Activated CD8-positive, alpha-beta T cell treated with anti-CD3 and anti-CD28 coated beads for 36 hours (primary cell): ENCODE measurements at regions not wholly inside any gene's neighbourhood (a gene's known extent, or its start where the extent isn't known, plus 50 kb on each side); places are given as distances from the start of the nearest gene placed in this dataset.
"Not testable (repeated sequence)": the region's sequence is repeated elsewhere in the genome, so short reads cannot be mapped to it uniquely, and the experiment has no call there.

Source experiments
- ATAC-seq: fragments of 200-7000 bp; cut with Tn5 transposase; one replicate; pipeline ENCODE4 v1.10.0; 2021; ENCODE audit warnings: mild to moderate bottlenecking, moderate library complexity
- CTCF ChIA-PET: fragments of 350-600 bp; sonication (Branson Sonifier 250); formaldehyde crosslinking; loops from one replicate; lab custom pipeline; 2021; ENCODE audit warnings: antibody characterized with exemption; lab: Charles Lee
- POLR2A ChIA-PET: fragments of 350-600 bp; sonication (Branson Sonifier 250); formaldehyde crosslinking; loops from one replicate; lab custom pipeline; 2021; ENCODE audit warnings: antibody characterized with exemption; lab: Charles Lee
- DNase-seq: peaks from one replicate; pipeline ENCODE4 v3.0.0-alpha.2; 2020
- H3K27ac Mint-ChIP-seq: one replicate; pipeline ENCODE4 v1.8.0; 2021; ENCODE audit warnings: mild to moderate bottlenecking, mixed read lengths
- H3K27me3 Mint-ChIP-seq: one replicate; pipeline ENCODE4 v1.8.0; 2021; ENCODE audit warnings: mixed read lengths
- H3K36me3 Mint-ChIP-seq: one replicate; pipeline ENCODE4 v1.8.0; 2021; ENCODE audit warnings: low read depth, mixed read lengths
- H3K4me1 Mint-ChIP-seq: one replicate; pipeline ENCODE4 v1.8.0; 2021; ENCODE audit warnings: low read depth, mixed read lengths
- H3K4me3 Mint-ChIP-seq: one replicate; pipeline ENCODE4 v1.8.0; 2021; ENCODE audit warnings: mild to moderate bottlenecking, moderate library complexity, mixed read lengths
- H3K9me3 Mint-ChIP-seq: one replicate; pipeline ENCODE4 v1.8.0; 2021; ENCODE audit warnings: mixed read lengths
- CTCF ChIP-seq: fragments of 200-600 bp; IDR thresholded peaks from one replicate; pipeline ENCODE4 v1.8.0; 2022; ENCODE audit warnings: antibody characterized with exemption, mild to moderate bottlenecking
- intact Hi-C: fragments of 100-400 bp; cut with micrococcal nuclease; formaldehyde crosslinking; loops from one replicate; pipeline ENCODE4 v1.10.0; 2022

- DNase-seq (no peak), ATAC-seq (no peak)
- Mint-ChIP-seq H3K27me3 (no peaks in the 10 kb centered on the region), H3K27ac (no peak overlapping the region), H3K4me3 (no peak overlapping the region), H3K4me1 (no peaks in the 10 kb centered on the region), H3K36me3 (no peaks in the 10 kb centered on the region), H3K9me3 (peaks cover 3% of the 10 kb centered on the region)
- intact Hi-C loops, result no loop called here
- ChIA-PET POLR2A (no interaction called here), CTCF (no interaction called here)
- no peak for TF ChIP-seq CTCF
These were observed 837.4 kb downstream of the TRIML1 start for GRCh38 chr4:188976644-188977115.

- H3K4me3 Mint-ChIP-seq, H3K9me3 Mint-ChIP-seq, DNase-seq, H3K27ac Mint-ChIP-seq, H3K27me3 Mint-ChIP-seq, CTCF ChIA-PET, POLR2A ChIA-PET, intact Hi-C loops, H3K4me1 Mint-ChIP-seq, ATAC-seq, H3K36me3 Mint-ChIP-seq: not testable (repeated sequence)
These were observed 838.0 kb downstream of the TRIML1 start for GRCh38 chr4:188977232-188977631.

- H3K4me3 Mint-ChIP-seq, result no peak overlapping the region
- CTCF ChIA-PET, result no interaction called here
- DNase-seq (no peak), ATAC-seq (no peak)
- H3K36me3 Mint-ChIP-seq, result no peaks in the 10 kb centered on the region
- H3K9me3 Mint-ChIP-seq, result peaks cover 8% of the 10 kb centered on the region
- H3K4me1 Mint-ChIP-seq, result no peaks in the 10 kb centered on the region
- intact Hi-C loops, result no loop called here
- no peak overlapping the region for H3K27ac Mint-ChIP-seq
- no peaks in the 10 kb centered on the region for H3K27me3 Mint-ChIP-seq
- POLR2A ChIA-PET, result no interaction called here
- TF ChIP-seq CTCF, result no peak
These were observed 845.3 kb downstream of the TRIML1 start for GRCh38 chr4:188984518-188984917.

- intact Hi-C loops, result no loop called here
- DNase-seq, result no peak
- H3K27me3 Mint-ChIP-seq, result no peaks in the 10 kb centered on the region
- ChIA-PET POLR2A (no interaction called here), CTCF (no interaction called here)
- no peak overlapping the region for H3K27ac Mint-ChIP-seq
- H3K4me3 Mint-ChIP-seq, result no peak overlapping the region
- no peaks in the 10 kb centered on the region for H3K4me1 Mint-ChIP-seq
- peaks cover 8% of the 10 kb centered on the region for H3K9me3 Mint-ChIP-seq
- no peak for TF ChIP-seq CTCF
- no peak for ATAC-seq
- no peaks in the 10 kb centered on the region for H3K36me3 Mint-ChIP-seq
These were observed 847.0 kb downstream of the TRIML1 start for GRCh38 chr4:188986271-188986689.

GRCh38 chr4:188987011-188987410, 847.8 kb downstream of the TRIML1 start:
- no peak overlapping the region for H3K27ac Mint-ChIP-seq
- DNase-seq, result no peak
- no peaks in the 10 kb centered on the region for H3K27me3 Mint-ChIP-seq
- H3K36me3 Mint-ChIP-seq, result no peaks in the 10 kb centered on the region
- intact Hi-C loops, result no loop called here
- ChIA-PET CTCF (no interaction called here), POLR2A (no interaction called here)
- no peak for TF ChIP-seq CTCF
- H3K4me1 Mint-ChIP-seq, result no peaks in the 10 kb centered on the region
- H3K9me3 Mint-ChIP-seq, result peaks cover 8% of the 10 kb centered on the region
- no peak for ATAC-seq
- H3K4me3 Mint-ChIP-seq, result no peak overlapping the region

GRCh38 chr4:188988131-188988530, 848.9 kb downstream of the TRIML1 start:
- intact Hi-C loops, result no loop called here
- no peak for TF ChIP-seq CTCF
- H3K4me3 Mint-ChIP-seq, result no peak overlapping the region
- H3K36me3 Mint-ChIP-seq, result no peaks in the 10 kb centered on the region
- DNase-seq, result no peak
- ATAC-seq, result no peak
- H3K9me3 Mint-ChIP-seq, result peaks cover 10% of the 10 kb centered on the region
- CTCF ChIA-PET, result no interaction called here
- H3K27ac Mint-ChIP-seq, result no peak overlapping the region
- no peaks in the 10 kb centered on the region for H3K4me1 Mint-ChIP-seq
- H3K27me3 Mint-ChIP-seq, result no peaks in the 10 kb centered on the region
- POLR2A ChIA-PET, result no interaction called here
